Gastroesophageal sphincter (tissue), 3 donors: ENCODE measurements at regions not wholly inside any gene's neighbourhood (a gene's known extent, or its start where the extent isn't known, plus 50 kb on each side); places are given as distances from the start of the nearest gene placed in this dataset.

ENCODE experiments used
- CTCF ChIP-seq, 4 experiments: fragments of 200-600 bp in 2 of 4; fragments of 450-650 bp in 2 of 4; sonication (generic) in 1 of 4; IDR thresholded peaks; one replicate each; pipeline ENCODE4 v1.5.1; 2017 to 2019; ENCODE audit warnings: antibody characterized with exemption in 4 of 4, mild to moderate bottlenecking in 2 of 4, moderate library complexity in 2 of 4
- EP300 ChIP-seq: sonication (generic); formaldehyde crosslinking; IDR thresholded peaks from one replicate; pipeline ENCODE4 v1.6.1; 2017; ENCODE audit warnings: antibody characterized with exemption, mild to moderate bottlenecking
- POLR2A ChIP-seq, 2 donors: fragments of 450-650 bp; IDR thresholded peaks; one replicate each; pipeline ENCODE4 v1.6.1; 2017; ENCODE audit warnings: antibody characterized with exemption in 2 of 2, mild to moderate bottlenecking in 2 of 2, moderate library complexity in 1 of 2
- POLR2AphosphoS5 ChIP-seq: sonication (generic); formaldehyde crosslinking; IDR thresholded peaks from one replicate; pipeline ENCODE4 v1.6.1; 2017; ENCODE audit warnings: antibody characterized with exemption

GRCh38 chr12:131436922-131437705, 273.8 kb upstream of the SFSWAP start:
- TF ChIP-seq CTCF (IDR thresholded peaks at IDR 0.05) (no peak), POLR2AphosphoS5 (no peak), POLR2A (IDR thresholded peaks at IDR 0.05) (no peak), EP300 (no peak)
